Peyer's patch (tissue), 4 donors: ENCODE measurements at regions not wholly inside any gene's neighbourhood (a gene's known extent, or its start where the extent isn't known, plus 50 kb on each side); places are given as distances from the start of the nearest gene placed in this dataset.

Source experiments
- DNase-seq, 3 donors: peaks; one replicate each; pipeline ENCODE4 v3.0.0-alpha.2; 2017 to 2019
- H3K27ac ChIP-seq, 4 donors: fragments of 200-600 bp; sonication (generic); one replicate each; pipeline ENCODE4 v1.5.1; 2016 to 2019
- H3K27me3 ChIP-seq, 2 donors: fragments of 200-600 bp; sonication (generic); one replicate each; pipeline ENCODE4 v1.5.1; 2019
- H3K36me3 ChIP-seq, 3 donors: fragments of 200-600 bp; sonication (generic); one replicate each; pipeline ENCODE4 v1.5.1; 2016 to 2019
- H3K4me1 ChIP-seq, 4 donors: fragments of 200-600 bp; sonication (generic); one replicate each; pipeline ENCODE4 v1.5.1; 2016 to 2019
- H3K4me3 ChIP-seq, 4 donors: fragments of 200-600 bp; sonication (generic); 1 replicate in 3 of 4; 2 replicates in 1 of 4; pipeline ENCODE4 v1.5.1; 2016 to 2019; ENCODE audit warnings: mild to moderate bottlenecking in 1 of 4
- H3K9me3 ChIP-seq, 4 donors: fragments of 200-600 bp; sonication (generic); one replicate each; pipeline ENCODE4 v1.5.1; 2016 to 2019; ENCODE audit warnings: mild to moderate bottlenecking in 1 of 4
- POLR2A ChIP-seq, 2 donors: fragments of 450-650 bp; IDR thresholded peaks; one replicate each; pipeline ENCODE4 v1.5.1; 2017; ENCODE audit warnings: antibody characterized with exemption in 2 of 2, mild to moderate bottlenecking in 2 of 2, moderate library complexity in 2 of 2
- TF ChIP-seq, protein P1 (sequence below), 6 experiments: fragments of 450-650 bp in 4 of 6; fragments of 200-600 bp in 2 of 6; sonication (generic) in 1 of 6; IDR thresholded peaks; one replicate each; pipeline ENCODE4 v1.5.1; 2017 to 2019; ENCODE audit warnings: antibody characterized with exemption in 6 of 6, mild to moderate bottlenecking in 3 of 6, moderate library complexity in 1 of 6

DNA sequence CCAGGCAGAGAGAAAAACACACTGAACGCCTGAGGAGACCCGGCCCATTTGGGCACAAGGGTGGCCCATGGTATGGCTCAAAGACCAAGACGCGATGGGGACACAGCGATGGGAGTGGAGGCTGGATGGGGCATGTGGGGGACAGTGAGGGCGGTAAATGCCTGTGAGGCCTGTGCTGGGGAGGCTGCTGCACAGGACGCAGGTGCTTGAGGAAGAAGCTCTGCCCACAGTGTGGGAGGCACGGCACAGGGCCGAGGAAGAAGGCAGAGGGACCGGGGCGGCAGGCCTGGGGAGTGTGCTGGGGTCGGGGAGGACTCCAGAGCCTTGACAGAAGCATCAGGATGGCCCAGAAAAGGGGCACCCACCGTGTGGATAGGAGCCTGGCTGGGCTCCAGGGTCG is 75.9 kb upstream of the WNT11 start:
- no peak for TF ChIP-seq POLR2A (IDR thresholded peaks at IDR 0.05)
- TF ChIP-seq, protein P1, sequence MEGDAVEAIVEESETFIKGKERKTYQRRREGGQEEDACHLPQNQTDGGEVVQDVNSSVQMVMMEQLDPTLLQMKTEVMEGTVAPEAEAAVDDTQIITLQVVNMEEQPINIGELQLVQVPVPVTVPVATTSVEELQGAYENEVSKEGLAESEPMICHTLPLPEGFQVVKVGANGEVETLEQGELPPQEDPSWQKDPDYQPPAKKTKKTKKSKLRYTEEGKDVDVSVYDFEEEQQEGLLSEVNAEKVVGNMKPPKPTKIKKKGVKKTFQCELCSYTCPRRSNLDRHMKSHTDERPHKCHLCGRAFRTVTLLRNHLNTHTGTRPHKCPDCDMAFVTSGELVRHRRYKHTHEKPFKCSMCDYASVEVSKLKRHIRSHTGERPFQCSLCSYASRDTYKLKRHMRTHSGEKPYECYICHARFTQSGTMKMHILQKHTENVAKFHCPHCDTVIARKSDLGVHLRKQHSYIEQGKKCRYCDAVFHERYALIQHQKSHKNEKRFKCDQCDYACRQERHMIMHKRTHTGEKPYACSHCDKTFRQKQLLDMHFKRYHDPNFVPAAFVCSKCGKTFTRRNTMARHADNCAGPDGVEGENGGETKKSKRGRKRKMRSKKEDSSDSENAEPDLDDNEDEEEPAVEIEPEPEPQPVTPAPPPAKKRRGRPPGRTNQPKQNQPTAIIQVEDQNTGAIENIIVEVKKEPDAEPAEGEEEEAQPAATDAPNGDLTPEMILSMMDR (IDR thresholded peaks at IDR 0.05), result no peak
- DNase-seq, result no peak
- H3K9me3 ChIP-seq, result no peaks in the 10 kb centered on the region
- no peak overlapping the region for H3K4me3 ChIP-seq
- no peaks in the 10 kb centered on the region for H3K4me1 ChIP-seq
- no peaks in the 10 kb centered on the region for H3K36me3 ChIP-seq
- no peaks in the 10 kb centered on the region for H3K27me3 ChIP-seq
- H3K27ac ChIP-seq, result no peak overlapping the region

DNA sequence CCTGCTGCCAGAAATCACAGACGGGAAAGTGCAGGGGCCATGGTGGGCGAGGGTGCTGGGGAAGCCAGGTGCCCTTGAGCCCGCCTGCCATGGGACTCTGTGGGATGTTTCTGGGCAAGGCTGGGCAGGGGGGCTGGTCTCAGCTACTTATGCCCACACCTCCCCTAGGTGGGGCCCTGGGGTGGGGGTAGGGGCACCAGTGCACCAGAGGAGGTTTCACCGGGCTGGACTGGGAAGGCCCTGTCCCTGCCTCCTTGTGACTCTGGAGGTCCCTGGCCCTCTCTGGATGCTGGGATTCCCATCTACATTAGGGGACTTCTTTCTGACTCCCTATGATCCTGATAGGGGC is 75.2 kb upstream of the WNT11 start:
- no peaks in the 10 kb centered on the region for H3K4me1 ChIP-seq
- H3K36me3 ChIP-seq, result no peaks in the 10 kb centered on the region
- no peak overlapping the region for H3K27ac ChIP-seq
- no peak overlapping the region for H3K4me3 ChIP-seq
- H3K27me3 ChIP-seq, result no peaks in the 10 kb centered on the region
- no peaks in the 10 kb centered on the region for H3K9me3 ChIP-seq
- TF ChIP-seq, protein P1 (IDR thresholded peaks at IDR 0.05), result no peak
- TF ChIP-seq POLR2A (IDR thresholded peaks at IDR 0.05), result no peak
- DNase-seq, result no peak

DNA sequence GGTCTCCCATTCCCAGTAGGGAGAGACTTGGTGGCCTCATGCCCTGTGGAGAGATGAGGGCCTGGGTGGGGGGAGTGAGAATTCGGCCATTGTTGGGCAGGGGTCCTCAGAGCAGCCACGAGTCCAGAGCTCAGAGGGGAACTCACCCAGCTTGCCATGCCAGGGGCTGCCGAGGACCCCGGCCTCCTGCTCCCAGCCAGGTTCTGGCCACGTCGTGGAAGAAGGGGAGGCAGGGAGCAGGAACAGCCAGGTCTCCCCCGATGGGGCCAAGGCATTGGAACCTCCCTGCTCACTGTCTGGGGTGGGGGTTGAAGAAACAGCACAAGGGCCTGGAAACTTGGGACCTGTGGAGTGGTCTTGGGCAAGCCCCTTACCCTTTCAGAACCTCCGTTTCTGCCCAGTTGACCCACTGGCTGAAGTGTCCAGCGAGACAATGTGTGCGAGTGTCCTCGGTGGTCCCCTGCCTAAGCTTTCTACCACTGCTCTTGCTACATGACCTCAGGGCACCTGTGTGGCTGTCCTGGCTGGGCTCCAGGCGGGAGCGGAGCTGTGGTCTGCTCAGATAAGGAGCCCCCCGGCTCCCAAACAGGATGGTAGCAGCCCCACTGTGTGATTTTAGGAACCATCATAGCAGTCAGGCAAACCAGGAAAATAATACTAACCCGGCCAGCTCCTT is 74.7 kb upstream of the WNT11 start:
- Histone ChIP-seq H3K27ac (no peak overlapping the region), H3K27me3 (no peaks in the 10 kb centered on the region), H3K36me3 (no peaks in the 10 kb centered on the region), H3K9me3 (no peaks in the 10 kb centered on the region), H3K4me3 (no peak overlapping the region), H3K4me1 (no peaks in the 10 kb centered on the region)
- TF ChIP-seq, protein P1 (IDR thresholded peaks at IDR 0.05), result no peak
- TF ChIP-seq POLR2A (IDR thresholded peaks at IDR 0.05), result no peak
- DNase-seq, result no peak

DNA sequence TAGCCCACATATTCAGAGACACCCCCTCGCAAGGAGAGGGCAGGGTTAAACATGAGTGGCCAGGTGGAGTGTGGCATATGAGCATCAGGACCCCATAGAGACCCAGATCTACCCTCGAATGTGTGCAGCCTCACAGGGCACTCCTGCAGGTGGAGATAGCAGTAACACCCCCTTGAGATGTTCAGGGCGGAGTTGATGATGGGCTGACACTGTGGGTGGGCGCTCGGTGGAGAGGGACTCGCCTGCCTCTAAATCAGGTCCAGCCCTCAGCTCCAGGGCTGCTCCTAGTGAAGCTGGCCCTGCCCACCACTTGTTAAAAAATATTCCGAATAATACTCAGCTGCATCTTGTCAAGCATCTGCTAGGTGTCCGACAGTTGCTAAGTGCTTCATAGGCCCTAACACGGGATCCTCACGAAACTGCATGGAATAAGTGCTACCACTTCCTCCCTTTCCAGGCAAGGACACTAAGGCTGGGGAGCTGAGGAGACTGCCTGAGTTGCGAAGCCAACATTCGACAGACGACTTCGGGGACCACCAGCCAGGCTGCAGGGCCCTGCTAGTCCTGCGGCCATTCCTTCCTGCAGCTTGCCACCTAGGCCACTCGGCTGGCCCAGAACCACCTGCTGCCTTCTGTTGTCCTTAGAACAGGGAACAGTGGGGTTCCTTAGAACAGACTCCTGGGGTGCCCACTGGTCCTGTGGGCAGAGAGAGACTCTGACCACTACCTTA is 74.0 kb upstream of the WNT11 start:
- H3K4me3 ChIP-seq, result no peak overlapping the region
- TF ChIP-seq POLR2A (IDR thresholded peaks at IDR 0.05), result no peak
- H3K27me3 ChIP-seq, result no peaks in the 10 kb centered on the region
- DNase-seq, result no peak
- no peak overlapping the region for H3K27ac ChIP-seq
- no peaks in the 10 kb centered on the region for H3K4me1 ChIP-seq
- H3K36me3 ChIP-seq, result no peaks in the 10 kb centered on the region
- no peaks in the 10 kb centered on the region for H3K9me3 ChIP-seq

DNA sequence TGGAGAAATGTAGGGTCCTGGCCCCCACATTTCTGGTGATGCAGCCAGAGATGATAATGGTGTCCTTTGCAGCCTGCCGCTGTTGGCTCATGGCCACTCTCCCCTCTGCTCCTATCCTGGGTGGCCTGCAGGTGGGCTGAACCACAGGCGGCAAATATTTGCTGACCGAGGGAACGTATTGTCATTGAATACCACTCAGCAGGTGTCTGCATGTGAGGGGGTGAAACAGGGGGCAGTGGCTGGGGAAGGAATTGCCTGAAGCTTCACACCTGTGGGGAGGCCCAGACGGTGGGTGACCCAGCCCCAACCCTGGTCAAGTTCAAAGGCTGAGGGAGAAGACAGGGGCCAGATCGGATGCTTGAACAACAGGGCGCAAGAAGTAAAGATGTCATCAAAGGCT is 73.3 kb upstream of the WNT11 start:
- Histone ChIP-seq H3K4me3 (no peak overlapping the region), H3K4me1 (no peaks in the 10 kb centered on the region), H3K27me3 (no peaks in the 10 kb centered on the region), H3K36me3 (no peaks in the 10 kb centered on the region), H3K9me3 (no peaks in the 10 kb centered on the region), H3K27ac (no peak overlapping the region)
- TF ChIP-seq POLR2A (IDR thresholded peaks at IDR 0.05), result no peak
- TF ChIP-seq, protein P1 (IDR thresholded peaks at IDR 0.05), result no peak
- DNase-seq, result no peak

DNA sequence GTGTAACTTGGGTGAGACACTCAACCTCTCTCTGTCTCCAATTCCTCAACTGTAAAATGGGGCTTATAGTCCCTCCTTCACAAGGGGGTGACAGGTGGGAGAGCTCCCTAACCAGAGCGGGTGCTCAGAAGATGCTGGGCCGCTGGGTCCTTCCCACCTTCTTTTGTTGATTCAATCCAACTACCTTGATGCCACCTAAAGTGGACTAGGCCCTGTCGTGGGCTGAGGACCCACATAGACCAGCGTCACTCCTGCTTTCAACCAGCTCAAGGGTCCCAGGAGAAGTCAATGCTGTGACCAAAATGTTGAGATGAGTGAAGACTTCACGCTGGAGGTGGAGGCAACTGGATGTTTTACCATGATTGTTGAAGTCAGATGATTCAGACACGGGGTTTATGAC is 72.7 kb upstream of the WNT11 start:
- H3K4me3 ChIP-seq, result no peak overlapping the region
- no peaks in the 10 kb centered on the region for H3K27me3 ChIP-seq
- no peaks in the 10 kb centered on the region for H3K4me1 ChIP-seq
- H3K9me3 ChIP-seq, result no peaks in the 10 kb centered on the region
- TF ChIP-seq, protein P1 (IDR thresholded peaks at IDR 0.05), result no peak
- no peak for TF ChIP-seq POLR2A (IDR thresholded peaks at IDR 0.05)
- H3K36me3 ChIP-seq, result no peaks in the 10 kb centered on the region
- no peak for DNase-seq
- H3K27ac ChIP-seq, result no peak overlapping the region
